Stimulated activated effector memory CD8-positive, alpha-beta T cell treated with anti-CD3 and anti-CD28 coated beads, Interleukin-12 subunit alpha, Interleukin-12 subunit beta, amount 100 ng/mL, for 72 hours (primary cell): ENCODE measurements at regions not wholly inside any gene's neighbourhood (a gene's known extent, or its start where the extent isn't known, plus 50 kb on each side); places are given as distances from the start of the nearest gene placed in this dataset.
"Not testable (repeated sequence)": the region's sequence is repeated elsewhere in the genome, so short reads cannot be mapped to it uniquely, and the experiment has no call there.

ENCODE experiments used
- ATAC-seq: fragments of 150-1000 bp; cut with Tn5 transposase; 2 replicates; pipeline ENCODE4 v1.10.0; 2021
- DNase-seq, 2 donors: peaks; one replicate each; pipeline ENCODE4 v3.0.0; 2021 to 2022; ENCODE audit warnings: low spot score in 2 of 2
- H3K27ac Mint-ChIP-seq: one replicate; pipeline ENCODE4 v1.8.0; 2022; ENCODE audit warnings: mild to moderate bottlenecking, mixed read lengths
- H3K36me3 Mint-ChIP-seq: one replicate; pipeline ENCODE4 v1.8.0; 2022; ENCODE audit warnings: mild to moderate bottlenecking, mixed read lengths
- H3K4me1 Mint-ChIP-seq: one replicate; pipeline ENCODE4 v1.8.0; 2022; ENCODE audit warnings: mixed read lengths
- H3K4me3 Mint-ChIP-seq: one replicate; pipeline ENCODE4 v1.8.0; 2022; ENCODE audit warnings: mild to moderate bottlenecking, mixed read lengths
- H3K9me3 Mint-ChIP-seq: one replicate; pipeline ENCODE4 v1.8.0; 2022; ENCODE audit warnings: mixed read lengths

DNA sequence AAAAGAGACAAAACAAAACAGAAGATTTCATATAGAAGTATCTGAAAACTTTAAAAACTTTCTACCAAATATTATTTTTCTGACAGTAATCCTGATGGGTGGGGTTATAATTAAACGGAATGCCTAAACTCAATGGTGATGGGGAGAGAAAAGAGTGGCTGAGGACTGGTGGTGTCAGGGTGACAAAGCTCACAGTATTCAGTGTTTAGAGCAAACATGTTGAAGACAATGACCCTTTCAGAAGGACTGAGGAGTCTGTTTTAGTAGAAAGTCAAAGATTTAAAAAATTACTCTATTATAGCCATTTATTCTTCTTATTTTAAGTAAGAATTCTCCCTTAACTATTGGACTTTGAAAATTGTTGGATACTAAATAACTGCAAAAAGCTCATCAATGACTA, 1144.0 kb downstream of the TAF11L14 start:
- H3K9me3 Mint-ChIP-seq = no peaks in the 10 kb centered on the region

DNA sequence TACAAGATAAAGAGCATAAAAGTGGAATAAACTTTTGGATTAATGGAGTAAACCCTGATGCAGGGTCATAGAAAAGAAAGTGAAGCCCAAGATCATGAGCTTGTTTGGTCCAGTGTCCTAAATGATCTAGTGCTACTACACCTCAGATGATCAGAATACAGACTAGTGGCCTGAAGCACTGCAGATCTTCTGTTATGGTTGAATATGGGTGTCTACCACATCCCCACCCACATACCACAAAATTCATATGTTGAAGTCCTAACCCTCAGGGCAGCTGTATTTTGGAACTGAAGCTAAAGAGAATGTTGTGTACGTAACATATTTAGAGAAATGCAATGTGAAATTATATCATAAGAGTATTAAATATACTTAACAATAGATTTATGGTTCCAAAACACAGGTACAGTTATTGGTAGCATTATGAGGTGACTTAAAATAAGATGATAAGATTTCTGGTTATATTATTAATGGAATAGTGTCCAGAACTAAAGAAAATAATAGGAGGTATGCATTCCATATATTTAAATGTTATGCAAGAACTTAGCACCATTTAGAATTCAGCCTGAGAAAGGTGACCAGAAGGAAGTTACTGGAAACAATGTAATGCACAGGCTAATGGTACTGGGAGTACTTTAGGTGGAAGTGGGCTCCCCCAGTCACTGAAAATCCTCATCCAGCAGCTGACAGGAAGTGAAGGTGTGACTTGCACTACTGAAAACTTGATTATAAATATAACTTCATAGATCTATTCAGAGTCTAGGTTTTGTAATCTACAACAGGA, 1155.1 kb downstream of the TAF11L14 start:
- H3K9me3 Mint-ChIP-seq = no peaks in the 10 kb centered on the region
- H3K4me1 Mint-ChIP-seq = no peaks in the 10 kb centered on the region
- ATAC-seq (peak; percentile 56), DNase-seq (no peak)
- no peaks in the 10 kb centered on the region for H3K36me3 Mint-ChIP-seq
- no peak overlapping the region for H3K4me3 Mint-ChIP-seq
- no peak overlapping the region for H3K27ac Mint-ChIP-seq

More for the DNA sequence above, 1144.0 kb downstream of the TAF11L14 start:
- ATAC-seq = no peak
- no peak overlapping the region for H3K4me3 Mint-ChIP-seq
- no peaks in the 10 kb centered on the region for H3K4me1 Mint-ChIP-seq
- H3K36me3 Mint-ChIP-seq = no peaks in the 10 kb centered on the region
- DNase-seq = no peak
- no peak overlapping the region for H3K27ac Mint-ChIP-seq

DNA sequence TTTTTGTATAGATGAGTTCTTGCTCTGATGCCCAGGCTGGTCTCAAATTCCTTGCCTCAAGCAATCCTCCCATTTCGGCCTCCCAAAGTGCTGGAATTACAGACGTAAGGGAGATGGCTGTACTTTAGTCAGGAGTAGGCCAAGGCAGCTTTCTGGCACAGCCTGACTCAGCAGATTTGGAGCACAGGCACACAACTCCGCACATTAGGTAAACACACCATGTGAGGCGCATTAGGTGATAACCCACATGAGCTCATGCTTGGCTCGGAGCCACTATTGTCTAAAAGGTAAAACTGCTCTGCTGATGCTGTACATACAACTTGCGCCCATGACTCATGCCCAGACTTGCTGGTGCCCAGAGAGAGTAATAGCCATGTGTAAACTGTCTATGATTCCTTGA, 1157.9 kb downstream of the TAF11L14 start:
- no peaks in the 10 kb centered on the region for H3K4me1 Mint-ChIP-seq

DNA sequence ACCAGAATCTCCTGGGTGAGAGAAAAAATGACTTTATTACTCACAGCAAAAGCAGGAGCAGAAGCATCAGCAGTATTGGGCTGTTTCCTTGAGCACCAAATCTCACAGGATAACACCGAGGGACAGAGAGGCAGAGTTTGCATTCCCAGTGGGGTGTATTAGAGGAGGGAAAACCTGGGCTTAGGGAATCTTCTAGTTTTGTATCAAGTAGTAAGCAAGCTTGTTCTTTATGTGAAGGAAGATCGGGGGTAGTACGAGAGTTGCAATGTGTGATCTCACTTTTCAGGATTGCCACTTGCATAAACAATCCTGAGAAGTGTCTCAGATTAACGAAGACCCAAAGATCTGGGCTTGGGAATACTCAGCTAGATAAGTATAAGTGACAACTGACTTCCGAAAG, 1163.0 kb downstream of the TAF11L14 start:
- Mint-ChIP-seq H3K9me3 (peaks cover 2% of the 10 kb centered on the region), H3K4me1 (no peaks in the 10 kb centered on the region), H3K27ac (no peak overlapping the region), H3K4me3 (no peak overlapping the region), H3K36me3 (no peaks in the 10 kb centered on the region)
- no peak for DNase-seq
- ATAC-seq = no peak

More for the DNA sequence above, 1157.9 kb downstream of the TAF11L14 start:
- no peaks in the 10 kb centered on the region for H3K36me3 Mint-ChIP-seq
- H3K27ac Mint-ChIP-seq = no peak overlapping the region
- ATAC-seq (no peak), DNase-seq (no peak)
- H3K9me3 Mint-ChIP-seq = no peaks in the 10 kb centered on the region
- H3K4me3 Mint-ChIP-seq = no peak overlapping the region

DNA sequence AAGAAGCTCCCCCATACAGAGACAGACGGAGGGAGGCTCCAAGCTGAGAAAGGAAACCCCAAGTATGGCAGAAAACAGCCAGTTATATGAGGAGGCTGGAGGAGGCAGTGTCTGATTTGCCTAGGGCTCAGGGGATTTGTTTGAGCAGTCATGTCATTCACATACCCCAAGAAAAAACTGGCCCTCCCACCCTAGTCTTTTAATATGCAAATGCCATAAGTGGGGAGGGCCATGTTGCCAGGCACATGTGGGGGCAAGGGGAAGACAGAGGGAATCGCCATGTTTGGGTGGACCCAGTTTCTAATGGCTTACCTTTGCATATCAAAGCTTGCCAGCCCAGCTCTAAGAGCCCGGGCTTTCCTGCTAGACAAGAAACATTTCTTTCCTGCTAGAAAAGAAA, 1163.8 kb downstream of the TAF11L14 start:
- no peak for ATAC-seq
- H3K9me3 Mint-ChIP-seq = peaks cover 2% of the 10 kb centered on the region
- no peak for DNase-seq
- H3K4me3 Mint-ChIP-seq = no peak overlapping the region
- H3K27ac Mint-ChIP-seq = no peak overlapping the region
- no peaks in the 10 kb centered on the region for H3K36me3 Mint-ChIP-seq
- H3K4me1 Mint-ChIP-seq = no peaks in the 10 kb centered on the region

DNA sequence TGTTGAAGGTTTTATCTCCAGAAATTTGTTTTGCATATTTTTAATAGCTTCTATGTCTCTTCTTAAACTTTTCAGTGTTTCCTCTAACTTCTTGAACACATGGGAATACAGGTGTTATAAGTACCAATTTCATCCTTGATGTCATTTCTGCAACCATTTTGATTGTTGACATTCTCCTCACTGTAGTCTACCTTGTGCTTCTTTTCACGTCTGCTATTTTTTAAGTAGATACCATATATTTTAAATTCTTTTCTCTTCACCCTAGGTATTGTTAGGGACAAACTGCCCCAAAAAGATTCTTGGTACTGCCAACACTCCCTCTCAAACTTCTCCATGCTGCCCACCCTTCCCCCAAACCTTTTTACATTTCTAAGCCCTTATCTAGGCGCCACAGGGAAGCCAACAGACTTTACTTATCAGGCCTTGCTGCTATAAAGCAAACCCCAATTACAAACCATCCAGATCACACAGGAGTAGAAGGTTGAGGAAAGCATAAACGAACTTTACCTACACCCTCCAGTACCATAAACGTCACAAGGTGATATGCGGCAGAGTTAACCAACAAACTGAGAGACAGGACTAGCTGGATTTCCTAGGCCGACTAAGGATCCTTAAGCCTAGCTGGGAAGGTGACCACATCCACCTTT, 1165.3 kb downstream of the TAF11L14 start:
- no peak overlapping the region for H3K4me3 Mint-ChIP-seq
- no peak for DNase-seq
- no peak for ATAC-seq
- H3K27ac Mint-ChIP-seq = no peak overlapping the region
- H3K4me1 Mint-ChIP-seq = no peaks in the 10 kb centered on the region
- H3K36me3 Mint-ChIP-seq = no peaks in the 10 kb centered on the region
- H3K9me3 Mint-ChIP-seq = peaks cover 2% of the 10 kb centered on the region

DNA sequence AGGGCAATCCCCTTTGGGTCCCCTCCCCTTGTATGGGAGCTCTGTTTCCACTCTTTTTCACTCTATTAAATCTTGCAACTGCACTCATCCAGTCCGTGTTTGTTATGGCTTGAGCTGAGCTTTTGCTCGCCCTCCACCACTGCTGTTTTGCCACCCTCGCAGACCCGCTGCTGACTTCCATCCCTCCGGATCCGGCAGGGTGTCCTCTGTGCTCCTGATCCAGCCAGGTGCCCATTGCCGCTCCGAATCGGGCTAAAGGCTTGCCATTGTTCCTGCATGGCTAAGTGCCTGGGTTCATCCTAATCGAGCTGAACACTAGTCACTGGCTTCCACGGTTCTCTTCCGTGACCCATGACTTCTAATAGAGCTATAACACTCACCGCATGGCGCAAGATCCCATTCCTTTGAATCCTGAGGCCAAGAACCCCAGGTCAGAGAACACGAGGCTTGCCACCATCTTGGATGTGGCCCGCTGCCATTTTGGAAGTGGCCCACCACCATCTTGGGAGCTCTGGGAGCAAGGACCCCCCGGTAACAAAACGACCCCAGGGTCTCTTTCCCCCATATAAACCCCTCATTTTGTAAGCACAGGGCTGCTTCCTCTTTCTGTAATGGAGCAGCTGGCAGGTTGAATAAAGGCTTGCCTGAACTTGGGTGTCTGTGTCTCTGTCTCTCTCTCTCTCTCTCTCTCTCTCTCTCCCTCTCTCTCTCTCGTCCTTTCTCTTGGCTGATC, 1166.2 kb downstream of the TAF11L14 start:
- Mint-ChIP-seq H3K36me3 (no peaks in the 10 kb centered on the region), H3K4me3 (no peak overlapping the region), H3K9me3 (peaks cover 2% of the 10 kb centered on the region), H3K4me1 (no peaks in the 10 kb centered on the region), H3K27ac (no peak overlapping the region)
- no peak for DNase-seq
- ATAC-seq = no peak

DNA sequence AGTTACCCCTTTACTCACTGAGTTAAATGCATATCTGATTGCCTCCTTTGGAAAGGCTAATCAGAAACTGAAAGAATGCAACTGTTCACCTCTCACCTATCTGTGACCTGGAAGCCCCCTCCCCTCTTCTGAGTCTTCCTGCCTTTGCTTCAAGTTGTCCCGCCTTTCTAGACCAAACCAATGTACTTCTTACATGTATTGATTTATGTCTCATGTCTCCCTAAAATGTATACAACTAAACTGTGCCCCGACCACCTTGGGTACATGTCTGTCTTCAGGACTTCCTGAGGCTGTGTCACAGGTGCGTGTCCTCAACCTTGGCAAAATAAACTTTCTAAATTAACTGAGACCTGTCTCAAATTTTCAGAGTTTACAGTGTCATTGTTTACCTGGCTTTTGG, 1167.2 kb downstream of the TAF11L14 start:
- ATAC-seq, DNase-seq, H3K36me3 Mint-ChIP-seq, H3K9me3 Mint-ChIP-seq, H3K27ac Mint-ChIP-seq, H3K4me1 Mint-ChIP-seq, H3K4me3 Mint-ChIP-seq: not testable (repeated sequence)

DNA sequence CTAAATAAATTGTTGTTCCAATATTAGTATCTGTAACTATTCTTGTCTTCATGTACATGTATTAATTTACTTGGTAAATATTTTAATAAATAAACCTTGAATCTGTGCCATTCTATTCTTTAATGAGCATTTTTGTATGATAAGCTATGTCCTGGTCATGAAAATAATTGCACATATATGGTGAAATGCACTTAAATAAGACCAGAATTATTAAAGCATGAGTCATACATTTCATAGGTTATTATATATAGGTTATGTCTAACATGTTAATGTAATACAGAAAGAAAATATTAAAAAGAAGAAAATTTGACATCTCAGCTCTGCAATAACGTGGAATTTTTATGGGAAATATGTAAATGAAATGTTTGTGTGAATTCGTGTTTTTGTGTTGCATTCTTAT, 1168.1 kb downstream of the TAF11L14 start:
- H3K27ac Mint-ChIP-seq = no peak overlapping the region

DNA sequence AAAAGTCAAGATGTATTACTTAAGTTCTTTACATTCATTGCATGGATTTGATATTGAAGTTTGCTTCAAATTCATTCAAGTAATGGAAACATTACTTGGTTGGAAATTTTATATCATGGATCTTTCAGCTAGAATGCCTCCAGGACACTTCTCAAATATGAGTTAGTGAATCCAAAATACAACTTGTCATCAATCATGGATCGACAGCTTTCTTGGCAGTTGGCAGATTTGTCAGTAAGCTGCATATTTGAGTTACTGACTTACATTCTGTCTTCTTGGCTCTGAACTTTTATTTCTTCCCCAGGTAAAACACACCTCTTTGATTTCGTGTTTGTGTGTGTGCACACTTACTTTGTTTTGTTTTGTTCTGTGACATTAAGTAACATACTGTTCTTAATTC, 1171.1 kb downstream of the TAF11L14 start:
- H3K4me3 Mint-ChIP-seq = no peak overlapping the region
- ATAC-seq = no peak
- H3K9me3 Mint-ChIP-seq = peaks cover 2% of the 10 kb centered on the region
- DNase-seq = no peak
- H3K4me1 Mint-ChIP-seq = no peaks in the 10 kb centered on the region
- H3K27ac Mint-ChIP-seq = no peak overlapping the region
- H3K36me3 Mint-ChIP-seq = no peaks in the 10 kb centered on the region

More for the DNA sequence above, 1168.1 kb downstream of the TAF11L14 start:
- no peak for ATAC-seq
- Mint-ChIP-seq H3K36me3 (no peaks in the 10 kb centered on the region), H3K4me3 (no peak overlapping the region), H3K9me3 (peaks cover 2% of the 10 kb centered on the region), H3K4me1 (no peaks in the 10 kb centered on the region)
- DNase-seq = no peak

DNA sequence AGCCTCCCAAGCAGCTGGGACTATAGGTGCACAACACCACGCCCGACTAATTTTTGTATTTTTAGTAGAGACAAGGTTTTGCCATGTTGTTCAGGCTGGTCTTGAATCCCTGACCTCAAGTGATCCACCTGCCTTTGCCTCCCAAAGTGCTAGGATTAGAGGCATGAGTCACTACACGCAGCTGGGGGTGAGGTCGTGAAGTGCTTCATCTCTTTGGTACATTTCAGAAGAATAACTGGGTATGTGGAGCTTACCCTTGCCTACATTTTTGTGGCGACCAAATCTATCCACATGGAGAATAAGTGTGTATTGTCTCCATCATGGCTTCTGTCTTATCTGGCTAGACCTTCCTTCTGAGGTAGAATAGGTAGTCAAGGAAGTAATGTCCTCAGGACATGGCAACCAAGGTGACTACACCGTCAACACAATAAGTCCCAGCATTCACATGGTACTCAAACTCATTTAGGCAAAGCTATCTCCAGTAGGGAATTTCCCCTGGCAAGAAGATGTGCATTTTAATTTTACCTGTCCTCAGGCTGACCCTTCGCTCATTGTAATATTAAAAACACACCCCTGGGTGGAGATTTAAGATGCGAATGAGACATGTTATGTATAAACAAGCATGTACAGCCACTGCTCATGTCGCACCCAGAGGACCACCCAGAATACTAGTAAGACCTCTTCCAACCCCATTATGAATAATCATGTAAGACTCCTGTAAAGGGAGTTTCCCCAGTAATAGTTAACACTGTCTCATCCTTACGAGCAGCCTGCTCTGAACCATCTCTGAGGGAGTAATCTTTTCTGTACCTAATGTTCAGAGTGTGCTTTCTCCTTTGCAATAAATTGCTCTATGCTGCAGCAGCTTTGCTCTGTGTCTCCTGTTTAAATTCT, 1173.2 kb downstream of the TAF11L14 start:
- no peaks in the 10 kb centered on the region for H3K4me1 Mint-ChIP-seq
- no peak for DNase-seq
- no peak overlapping the region for H3K4me3 Mint-ChIP-seq
- no peaks in the 10 kb centered on the region for H3K9me3 Mint-ChIP-seq
- peak; percentile 37 for ATAC-seq
- no peak overlapping the region for H3K27ac Mint-ChIP-seq
- H3K36me3 Mint-ChIP-seq = no peaks in the 10 kb centered on the region

DNA sequence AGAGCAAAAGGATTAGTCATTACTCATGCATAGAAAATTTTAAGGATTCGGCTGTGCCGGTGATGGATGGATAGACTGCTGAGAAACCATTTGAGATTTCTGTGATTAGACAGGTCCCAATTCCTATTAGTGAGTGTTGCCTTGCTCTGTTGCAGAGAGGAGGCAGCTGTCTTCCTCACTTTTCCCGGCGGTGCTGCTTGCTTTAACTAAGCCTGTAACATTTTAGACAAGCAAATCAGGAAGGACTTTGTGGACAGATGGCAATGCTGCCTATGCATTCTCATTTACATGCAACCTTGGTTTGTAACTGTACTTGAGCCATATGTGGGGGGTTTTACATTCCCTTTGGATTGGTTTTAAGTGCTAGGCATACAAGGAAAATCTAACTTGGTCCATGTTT, 1176.3 kb downstream of the CDH18 start:
- Mint-ChIP-seq H3K36me3 (no peaks in the 10 kb centered on the region), H3K4me1 (no peaks in the 10 kb centered on the region)

DNA sequence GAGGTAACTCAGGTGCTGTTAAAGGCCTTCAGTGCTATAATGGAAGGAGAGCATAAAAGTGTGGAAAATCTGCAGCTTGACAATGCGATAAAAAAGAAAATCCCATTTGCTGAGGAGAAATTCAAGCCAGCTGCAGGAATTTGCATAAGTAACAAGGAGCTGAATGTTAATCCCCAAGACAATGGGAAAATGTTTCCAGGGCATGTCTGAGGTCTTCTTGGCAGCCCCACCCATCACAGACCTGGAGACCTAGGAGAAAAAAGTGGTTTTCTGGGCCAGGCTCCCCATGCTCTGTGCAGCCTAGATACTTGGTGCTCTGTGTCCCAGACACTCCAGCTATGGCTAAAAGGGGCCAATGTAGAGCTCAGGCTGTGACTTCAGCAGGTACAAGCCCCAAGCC, 1159.6 kb downstream of the CDH18 start:
- DNase-seq = no peak
- Mint-ChIP-seq H3K9me3 (no peaks in the 10 kb centered on the region), H3K27ac (no peak overlapping the region), H3K4me3 (no peak overlapping the region), H3K36me3 (no peaks in the 10 kb centered on the region), H3K4me1 (no peaks in the 10 kb centered on the region)
- ATAC-seq = peak; percentile 43

More for the DNA sequence above, 1176.3 kb downstream of the CDH18 start:
- DNase-seq = no peak
- H3K4me3 Mint-ChIP-seq = no peak overlapping the region
- no peak for ATAC-seq
- H3K9me3 Mint-ChIP-seq = no peaks in the 10 kb centered on the region
- H3K27ac Mint-ChIP-seq = no peak overlapping the region

DNA sequence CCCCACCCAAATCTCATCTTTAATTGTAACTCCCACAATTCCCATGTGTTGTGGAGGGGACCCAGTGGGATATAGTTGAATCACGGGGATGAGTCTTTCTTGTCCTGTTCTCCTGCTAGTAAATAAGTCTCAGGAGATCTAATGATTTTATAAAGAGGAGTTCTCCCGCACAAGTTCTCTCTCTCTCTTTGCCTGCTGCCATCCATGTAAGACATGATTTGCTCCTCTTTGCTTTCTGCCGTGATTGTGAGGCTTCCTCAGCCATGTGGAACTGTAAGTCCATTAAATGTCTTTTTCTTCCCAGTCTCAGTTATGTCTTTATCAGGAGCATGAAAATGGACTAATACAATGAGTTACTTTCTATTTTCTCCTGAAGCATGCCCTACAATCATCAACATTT, 1158.5 kb downstream of the CDH18 start:
- DNase-seq (no peak), ATAC-seq (no peak)
- no peaks in the 10 kb centered on the region for H3K9me3 Mint-ChIP-seq
- no peaks in the 10 kb centered on the region for H3K4me1 Mint-ChIP-seq
- H3K36me3 Mint-ChIP-seq = no peaks in the 10 kb centered on the region
- H3K27ac Mint-ChIP-seq = no peak overlapping the region
- H3K4me3 Mint-ChIP-seq = no peak overlapping the region

DNA sequence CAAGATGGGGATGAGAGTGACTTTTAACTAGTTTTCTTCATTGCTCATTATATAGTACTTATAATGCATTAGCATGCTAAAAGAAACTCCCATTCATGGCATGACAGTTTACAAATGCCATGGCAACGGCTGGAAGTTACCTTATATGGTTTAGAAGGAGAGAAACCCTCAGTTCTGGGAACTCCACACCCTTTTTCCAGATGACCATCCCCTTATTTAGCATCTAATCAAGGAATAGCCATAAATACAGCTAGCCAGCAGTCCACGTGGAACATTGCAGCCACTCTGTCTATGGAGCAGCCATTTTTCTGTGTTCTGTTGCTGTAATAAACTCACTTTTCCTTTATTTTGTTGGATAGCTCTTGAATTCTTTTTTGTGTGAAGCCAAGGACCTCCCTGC, 1137.8 kb downstream of the CDH18 start:
- Mint-ChIP-seq H3K9me3 (peaks cover under 1% of the 10 kb centered on the region), H3K4me3 (no peak overlapping the region), H3K36me3 (no peaks in the 10 kb centered on the region), H3K27ac (no peak overlapping the region), H3K4me1 (no peaks in the 10 kb centered on the region)
- DNase-seq = no peak
- no peak for ATAC-seq
